ENCODE measurements at regions not wholly inside any gene's neighbourhood (a gene's known extent, or its start where the extent isn't known, plus 50 kb on each side); places are given as distances from the start of the nearest gene placed in this dataset.

DNA sequence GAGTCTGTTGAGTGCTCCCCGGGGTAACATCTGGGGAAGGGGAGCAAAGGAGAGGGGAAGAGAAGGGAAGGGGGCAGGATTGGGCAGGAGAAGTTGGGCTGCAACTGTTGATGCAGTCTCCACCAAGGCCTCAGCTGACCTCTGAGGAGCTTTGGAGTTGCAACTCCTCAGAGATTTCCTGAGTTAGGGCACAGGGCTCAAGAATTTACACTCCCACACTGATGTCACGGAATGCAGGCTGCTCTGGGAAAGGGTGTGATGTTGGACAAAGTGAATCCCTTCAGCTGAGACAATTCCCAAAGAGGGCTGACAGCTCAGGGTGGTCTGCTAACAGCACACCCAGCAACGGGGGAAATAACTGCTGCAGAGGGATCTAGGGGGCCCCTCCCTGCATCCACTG is 295.6 kb downstream of the PCNX1 start:
- no peak for DNase-seq (ENCODE audit: low read depth in 2 of 2)

DNA sequence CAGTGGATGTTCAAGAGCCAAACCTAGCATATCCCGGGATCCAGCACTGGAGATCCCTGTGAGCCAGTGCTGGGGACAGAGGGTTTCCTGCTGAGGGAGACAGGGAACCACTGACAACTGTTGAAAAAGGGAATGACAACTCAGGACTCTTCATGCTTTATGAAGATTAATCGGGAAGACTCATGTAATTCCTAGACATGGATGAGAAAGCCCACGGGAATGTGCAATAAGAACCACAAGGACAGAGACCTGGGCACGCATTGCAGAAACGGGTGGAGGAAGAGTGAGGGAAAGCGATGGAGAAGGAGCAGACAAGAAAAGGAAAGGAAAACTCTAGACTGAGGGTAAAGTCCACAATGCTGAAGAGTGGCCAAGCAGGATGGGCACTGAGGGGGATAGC is 296.0 kb downstream of the PCNX1 start:
- no peak for DNase-seq (ENCODE audit: low read depth in 2 of 2)

GRCh38 chr14:71204231-71204630 is 297.0 kb downstream of the PCNX1 start:
- DNase-seq (ENCODE audit: low read depth in 2 of 2): no peak

GRCh38 chr14:71204768-71205167 is 297.5 kb downstream of the PCNX1 start:
- no peak for DNase-seq (ENCODE audit: low read depth in 2 of 2)

- DNase-seq (ENCODE audit: low read depth in 2 of 2): no peak
Measured at GRCh38 chr14:71206123-71206522, 298.9 kb downstream of the PCNX1 start.

DNA sequence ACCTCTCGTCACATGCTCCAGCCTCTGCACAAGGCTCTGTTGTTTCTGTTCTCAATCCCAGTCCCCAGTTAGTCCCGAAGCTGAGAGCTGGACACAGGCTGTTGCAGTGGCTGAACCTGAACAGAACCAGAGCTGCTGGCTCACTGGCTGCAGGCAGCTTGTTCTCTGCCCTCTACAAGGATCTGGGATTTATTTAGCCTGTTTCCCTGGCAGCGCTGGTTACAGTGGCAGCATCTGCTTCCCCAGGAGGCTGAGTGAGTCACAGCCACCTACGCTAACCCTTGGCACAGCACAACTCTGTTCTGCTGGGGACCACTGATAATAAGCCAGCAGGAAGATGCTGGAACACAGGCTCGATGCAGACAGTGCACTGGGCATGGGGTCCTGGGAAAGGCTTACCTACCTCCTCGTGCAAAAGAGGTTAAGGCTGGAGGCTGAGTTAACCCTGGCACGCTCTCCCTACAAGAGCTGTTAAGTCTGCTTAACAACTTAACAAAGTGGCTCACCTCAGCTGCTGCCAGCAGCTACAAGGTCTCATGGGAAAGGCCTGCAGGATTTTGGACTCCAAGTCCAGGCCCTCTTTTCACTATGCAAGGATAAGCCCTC is 299.6 kb downstream of the PCNX1 start:
- DNase-seq (ENCODE audit: low read depth in 2 of 2): peak; percentile 85 to 92

DNA sequence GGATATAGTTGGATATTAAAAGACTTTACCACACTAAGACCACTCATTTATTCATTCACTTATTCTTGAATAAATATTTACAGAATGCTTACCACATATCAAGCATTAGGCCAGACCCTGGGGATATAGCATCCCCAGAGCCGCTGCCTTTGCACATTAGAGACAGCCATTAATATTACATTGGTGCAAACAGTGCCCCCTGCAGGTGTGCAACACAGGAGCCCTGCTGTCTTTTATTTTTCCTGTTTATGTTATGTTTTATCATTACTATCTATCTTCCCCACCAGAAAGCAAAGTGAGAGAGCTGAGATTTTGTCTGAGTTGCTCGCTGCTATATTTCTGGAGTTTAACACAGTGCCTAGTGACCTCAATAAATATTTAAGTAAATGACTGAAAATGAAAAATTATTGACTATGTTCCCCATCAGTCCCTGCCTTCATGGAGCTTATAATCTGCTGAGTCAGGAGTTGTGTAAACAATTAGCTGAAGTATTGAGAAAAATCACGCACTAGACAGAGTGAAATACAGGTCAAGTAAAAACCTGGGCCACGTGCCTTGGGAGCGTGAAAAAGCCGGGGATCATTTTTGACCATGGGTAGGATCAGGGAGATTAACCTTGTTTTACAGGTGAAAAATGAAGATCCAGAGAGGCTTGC is 301.6 kb downstream of the PCNX1 start:
- DNase-seq (ENCODE audit: low read depth in 2 of 2): no peak

DNA sequence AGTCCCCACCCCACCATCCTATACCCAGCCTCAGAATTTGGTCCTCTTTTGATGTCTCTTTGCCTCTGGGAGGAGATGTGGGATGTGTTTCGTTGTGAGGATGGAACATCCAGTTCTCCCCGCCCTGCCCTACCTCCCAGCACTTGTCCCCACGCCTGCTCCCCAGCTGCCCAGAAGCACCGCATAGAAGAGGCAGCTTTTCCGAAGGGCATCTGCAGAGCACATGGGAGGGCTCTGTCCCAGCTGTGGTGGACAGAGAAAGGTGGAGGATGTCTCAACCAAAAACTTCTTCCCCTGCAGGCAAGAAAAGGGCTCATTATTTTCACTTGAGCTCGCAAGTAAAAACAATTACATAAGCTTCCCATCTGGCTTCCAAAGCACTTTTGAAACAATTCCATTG is 302.6 kb downstream of the PCNX1 start:
- DNase-seq (ENCODE audit: low read depth in 2 of 2): no peak

DNA sequence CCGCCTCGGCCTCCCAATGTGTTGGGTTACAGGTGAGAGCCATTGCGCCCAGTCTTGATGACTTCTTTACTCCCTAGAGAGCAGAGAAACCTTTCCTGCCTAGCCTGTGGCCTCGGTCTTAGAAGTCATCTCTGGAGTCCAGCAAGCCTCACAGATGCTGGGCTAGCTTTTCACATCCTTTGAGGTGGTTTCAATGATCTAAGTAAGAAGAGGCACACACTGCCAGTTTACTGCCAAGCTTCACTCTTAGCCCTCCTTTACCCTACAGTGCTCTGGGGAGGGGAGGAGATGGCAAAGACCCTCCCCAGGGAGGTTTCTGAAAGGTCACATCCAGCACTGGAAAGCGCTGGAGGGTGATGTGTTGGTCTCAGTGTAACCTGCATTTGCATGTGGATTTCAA is 304.8 kb downstream of the PCNX1 start:
- no peak for DNase-seq (ENCODE audit: low read depth in 2 of 2)

DNA sequence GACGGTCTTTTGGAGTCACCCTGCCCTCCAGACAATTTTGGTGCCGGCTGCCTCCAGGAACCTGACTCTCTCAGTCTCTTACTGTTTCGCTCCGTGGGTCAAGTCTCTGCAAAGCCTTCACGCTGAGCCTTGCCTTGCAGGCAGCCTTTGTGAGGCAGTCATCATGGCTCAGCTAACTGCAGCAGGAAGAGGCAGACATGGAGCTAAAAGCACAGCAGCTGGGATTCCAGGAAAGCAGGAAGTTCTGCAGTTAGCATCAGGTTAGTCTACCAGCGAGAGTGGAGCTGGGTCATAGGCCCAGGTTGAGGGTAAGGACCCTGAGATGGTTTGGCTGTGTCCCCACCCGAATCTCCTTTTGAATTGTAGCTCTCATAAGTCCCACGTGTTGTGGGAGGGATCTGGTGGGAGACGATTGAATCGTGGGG is 305.4 kb downstream of the PCNX1 start:
- peak in 1 of 2 donors; percentile 15 for DNase-seq (ENCODE audit: low read depth in 2 of 2)

GRCh38 chr14:71214241-71214640 is 307.0 kb downstream of the PCNX1 start:
- no peak for DNase-seq (ENCODE audit: low read depth in 2 of 2)

- DNase-seq (ENCODE audit: low read depth in 2 of 2): no peak
Measured at GRCh38 chr14:71220462-71220861, 313.2 kb downstream of the PCNX1 start.

DNA sequence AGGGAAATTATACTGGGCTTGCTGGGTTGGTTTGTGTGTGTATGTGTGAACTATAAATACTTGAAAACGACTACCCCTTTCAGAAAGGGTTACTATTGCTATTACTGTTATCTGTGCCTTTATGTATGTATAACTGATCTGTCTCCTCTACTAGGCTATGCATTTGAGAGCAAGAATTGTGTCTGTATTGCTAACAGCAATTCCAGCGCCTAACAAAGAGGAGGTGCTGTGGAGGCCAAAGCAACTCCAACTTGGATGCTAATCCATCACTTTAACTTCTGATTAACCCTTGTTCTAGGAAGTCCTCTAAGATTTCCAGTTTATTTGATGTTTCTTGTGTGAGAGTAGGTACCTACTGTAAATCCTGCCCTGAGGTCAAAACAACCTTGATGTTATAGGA is 313.9 kb downstream of the PCNX1 start:
- no peak for DNase-seq (ENCODE audit: low read depth in 2 of 2)

DNA sequence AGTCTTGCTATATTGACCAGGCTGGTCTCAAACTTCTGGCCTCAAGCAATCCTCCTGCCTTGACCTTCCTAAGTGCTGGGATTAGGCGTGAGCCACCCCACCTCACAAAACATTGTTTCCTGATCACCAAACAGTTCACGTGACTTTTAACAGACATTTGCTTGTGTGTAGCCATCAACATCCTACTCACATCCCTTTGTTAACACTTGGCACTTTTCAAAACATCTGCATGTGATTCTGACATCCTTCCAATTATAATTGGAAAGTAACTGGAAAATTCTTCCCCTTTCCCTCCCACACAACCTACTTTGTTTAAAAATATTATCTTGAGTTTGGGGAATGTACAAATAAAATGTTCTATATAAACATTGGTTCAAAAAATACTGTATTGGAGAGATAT is 317.9 kb downstream of the PCNX1 start:
- peak in 1 of 2 donors; percentile 42 for DNase-seq (ENCODE audit: low read depth in 2 of 2)

DNA sequence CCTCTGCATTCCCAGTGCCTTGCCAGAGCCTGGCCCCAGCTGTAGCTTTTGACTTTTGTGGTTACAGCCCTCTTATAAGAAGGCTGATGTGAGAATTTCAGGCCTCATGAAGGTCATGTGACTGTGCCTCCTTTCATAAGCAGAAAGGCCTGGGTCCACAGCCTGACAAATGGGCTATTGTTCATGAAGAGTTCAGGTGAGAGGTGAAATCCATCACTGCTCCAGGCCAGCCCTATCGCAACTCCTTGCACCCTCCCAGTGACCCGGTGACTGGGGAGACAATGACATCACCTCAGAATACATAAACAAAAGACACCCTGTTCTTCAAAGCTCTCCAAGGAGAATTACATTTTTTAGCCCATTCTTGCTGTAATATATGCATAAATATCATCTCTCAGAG is 321.5 kb downstream of the PCNX1 start:
- DNase-seq (ENCODE audit: low read depth in 2 of 2): peak in 1 of 2 donors; percentile 12

- DNase-seq (ENCODE audit: low read depth in 2 of 2): no peak
Measured at GRCh38 chr14:71229875-71230274, 322.6 kb downstream of the PCNX1 start.

DNA sequence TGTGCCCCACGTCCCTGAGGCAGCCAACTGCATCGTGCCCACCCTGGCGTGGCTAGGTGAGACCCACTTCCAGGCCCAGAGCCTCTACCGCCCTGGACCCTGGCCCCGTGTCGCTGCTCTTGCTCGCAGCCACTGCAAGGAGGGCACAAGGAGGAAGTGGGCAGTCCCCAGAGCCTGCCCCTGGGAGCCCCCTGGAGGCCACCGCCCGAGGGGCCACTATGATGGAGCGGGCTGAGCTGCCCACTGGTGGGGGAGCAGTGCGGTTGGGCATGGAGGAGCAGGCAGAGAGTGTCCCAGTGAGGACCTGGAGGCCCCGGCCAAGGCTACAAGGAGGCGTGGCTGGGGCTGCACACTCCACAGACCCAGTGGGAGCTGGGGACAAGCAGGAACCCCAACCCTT is 323.6 kb downstream of the PCNX1 start:
- DNase-seq (ENCODE audit: low read depth in 2 of 2): no peak

- DNase-seq (ENCODE audit: low read depth in 2 of 2): no peak
Measured at GRCh38 chr14:71231521-71232393, 324.5 kb downstream of the PCNX1 start.

- DNase-seq (ENCODE audit: low read depth in 2 of 2): no peak
Measured at GRCh38 chr14:71232506-71232905, 325.2 kb downstream of the PCNX1 start.

GRCh38 chr14:71235875-71236274 is 328.6 kb downstream of the PCNX1 start:
- DNase-seq (ENCODE audit: low read depth in 2 of 2): peak; percentile 63 to 76

GRCh38 chr14:71236487-71236886 is 329.2 kb downstream of the PCNX1 start:
- peak in 1 of 2 donors; percentile 30 for DNase-seq (ENCODE audit: low read depth in 2 of 2)

DNA sequence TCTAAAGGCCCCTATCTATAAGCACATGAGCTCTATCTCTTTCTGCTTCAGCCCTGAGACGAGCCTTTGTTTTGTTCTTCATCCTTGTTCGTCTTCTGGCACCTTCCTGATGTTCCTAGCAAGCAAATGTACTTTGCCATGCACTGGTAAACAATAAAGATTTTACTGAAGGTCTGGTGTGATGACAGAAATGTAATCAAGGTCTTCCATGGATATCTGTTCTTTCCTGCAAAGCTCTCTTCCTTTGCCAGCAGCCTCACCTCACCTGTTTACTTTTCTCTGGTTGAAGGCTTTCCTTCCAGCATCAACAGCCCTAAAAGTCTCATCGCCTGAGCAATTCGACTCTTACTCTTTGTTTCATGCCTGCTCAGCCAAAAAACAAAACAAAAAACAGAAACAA is 330.3 kb downstream of the PCNX1 start:
- DNase-seq (ENCODE audit: low read depth in 2 of 2): no peak

- peak; percentile 61 to 72 for DNase-seq (ENCODE audit: low read depth in 2 of 2)
Measured at GRCh38 chr14:71238835-71239234, 331.6 kb downstream of the PCNX1 start.
